Activated T-cell treated with anti-CD3 and anti-CD28 coated beads for 24 hours (primary cell): ENCODE measurements at regions not wholly inside any gene's neighbourhood (a gene's known extent, or its start where the extent isn't known, plus 50 kb on each side); places are given as distances from the start of the nearest gene placed in this dataset.

ENCODE experiments used
- DNase-seq: peaks from one replicate; pipeline ENCODE4 v3.0.0-alpha.2; 2020; ENCODE audit warnings: low read depth

DNA sequence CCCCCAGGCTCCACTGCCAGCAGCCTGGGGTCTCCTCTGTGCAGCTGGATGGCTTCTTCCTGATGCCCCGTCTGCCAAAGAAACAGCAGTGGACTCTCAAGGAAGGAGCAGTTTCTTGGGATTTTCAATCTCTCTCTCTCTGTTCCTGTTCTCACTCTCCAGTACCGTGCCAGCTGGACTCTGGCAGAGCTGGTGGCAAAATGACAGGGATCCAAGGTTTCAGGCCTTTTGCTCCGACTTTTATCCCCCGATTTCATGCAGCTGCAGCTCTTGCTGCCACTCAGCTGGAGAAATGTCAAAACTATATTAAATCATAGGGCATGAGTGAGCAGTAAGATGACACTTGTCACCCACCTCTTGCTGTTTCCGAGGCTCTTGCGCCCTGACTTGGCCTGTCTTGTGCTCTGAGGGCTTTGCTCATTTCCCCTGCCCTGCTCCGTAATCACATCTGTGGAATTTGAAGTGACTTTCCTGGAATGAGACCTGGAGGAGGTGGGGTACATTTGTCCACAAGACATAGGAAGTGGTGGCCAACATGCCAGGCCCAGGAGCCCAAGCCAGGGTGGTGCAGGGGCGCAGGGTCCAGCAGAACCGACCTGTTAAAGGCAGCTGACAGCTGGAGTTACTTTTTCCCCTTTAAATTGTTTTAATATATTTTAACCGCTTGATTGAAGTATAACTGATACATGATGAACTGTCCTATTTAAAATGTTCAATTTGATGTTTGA lies 576.2 kb downstream of the PTPRU start:
- no peak for DNase-seq

DNA sequence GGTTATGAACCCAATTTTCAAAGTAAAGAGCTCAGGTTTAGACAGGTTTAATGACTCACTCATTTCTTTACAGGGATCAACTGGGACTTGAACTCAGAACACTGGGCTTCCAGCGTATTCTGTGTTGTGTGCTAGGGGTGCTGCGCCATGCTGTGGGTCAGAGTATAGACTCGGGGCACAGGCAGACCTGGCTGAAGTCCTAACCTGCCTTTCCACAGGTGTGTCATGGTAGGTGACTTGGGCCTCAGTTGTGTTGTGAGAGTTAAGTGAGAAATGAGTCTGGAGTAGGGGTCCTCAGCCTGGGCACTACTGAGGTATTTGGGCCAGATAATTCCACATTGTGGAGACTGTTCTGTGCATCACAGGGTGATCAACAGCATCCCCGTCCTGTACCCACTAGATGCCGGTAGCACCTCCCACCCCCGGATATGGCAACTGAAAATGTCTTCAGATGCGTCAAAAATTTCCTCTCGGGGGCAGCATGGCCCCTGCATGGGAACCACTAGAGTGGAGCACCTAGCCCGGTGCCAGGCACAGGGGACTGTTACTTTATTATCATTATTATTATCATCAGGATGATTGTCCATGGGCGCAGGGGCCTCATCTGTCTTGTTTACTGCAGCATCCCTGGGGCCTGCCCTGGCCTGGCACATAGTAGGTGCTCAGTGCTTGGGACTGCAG lies 575.5 kb downstream of the PTPRU start:
- DNase-seq: no peak

DNA sequence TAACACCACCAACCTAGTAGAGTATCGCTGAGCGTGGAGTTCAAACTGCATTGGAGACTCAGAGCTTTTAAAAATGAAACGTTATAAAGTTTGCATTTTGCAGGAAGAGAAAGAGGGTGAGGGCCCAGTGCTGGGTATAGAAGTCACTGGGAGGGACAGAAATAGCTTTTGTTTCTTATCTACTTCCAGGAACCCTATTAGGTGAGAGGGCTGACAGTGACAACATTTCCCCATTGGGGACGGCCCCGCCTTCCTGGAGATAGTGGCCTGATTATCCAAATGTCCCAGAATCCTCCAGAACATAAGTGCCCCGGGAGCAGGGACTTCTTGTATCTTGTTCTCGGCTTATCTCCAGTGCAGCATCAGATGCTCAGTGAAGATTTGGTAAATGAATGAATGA lies 574.9 kb downstream of the PTPRU start:
- DNase-seq: no peak

DNA sequence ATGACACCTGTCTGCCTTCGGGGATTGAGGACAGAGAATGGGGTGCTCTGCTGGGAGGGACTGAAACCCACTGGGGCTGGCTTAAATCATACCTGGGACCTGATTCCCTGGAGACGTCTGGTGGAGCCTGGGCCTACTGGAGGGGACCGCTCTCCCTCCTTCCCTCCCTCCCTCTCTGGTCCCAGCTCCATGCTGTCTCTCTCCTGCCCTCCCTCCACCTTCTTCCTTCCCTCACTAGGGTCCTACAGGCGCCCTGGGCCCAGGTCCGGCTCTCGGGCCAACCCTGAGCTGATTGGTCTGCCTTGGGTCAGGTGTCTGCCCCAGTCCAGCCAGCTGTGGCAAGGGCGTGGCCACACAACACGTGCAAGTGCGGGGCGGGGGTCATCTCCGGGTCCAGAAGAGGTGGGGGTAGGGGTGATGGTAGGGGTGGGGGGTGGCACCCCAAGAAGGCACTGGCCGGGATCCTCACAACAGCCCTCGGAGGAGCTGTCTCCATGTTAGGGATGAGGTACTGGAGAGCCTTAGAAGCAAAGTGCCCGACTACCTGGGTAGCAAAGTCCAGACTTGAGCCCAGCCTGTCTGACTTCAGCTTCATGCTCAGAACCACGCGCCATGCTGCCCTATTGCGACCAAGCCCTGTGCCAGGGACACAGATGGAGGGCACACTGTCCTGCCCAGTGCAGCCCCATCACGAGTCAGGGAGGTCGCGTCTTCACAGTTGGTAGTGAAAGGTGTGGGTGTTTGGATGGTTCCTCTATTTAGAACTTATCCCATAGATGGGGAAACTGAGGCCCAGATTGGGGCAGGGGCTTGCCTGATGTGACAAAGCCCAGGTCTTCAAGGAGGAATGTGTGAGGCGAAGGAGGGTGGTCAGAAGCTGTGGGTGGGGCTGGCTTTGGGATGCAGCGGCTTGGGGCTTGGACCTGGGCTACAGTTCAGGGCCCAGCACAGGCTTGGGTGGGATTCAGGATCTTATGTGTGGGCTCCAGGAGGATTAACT lies 574.1 kb downstream of the PTPRU start:
- DNase-seq: no peak

DNA sequence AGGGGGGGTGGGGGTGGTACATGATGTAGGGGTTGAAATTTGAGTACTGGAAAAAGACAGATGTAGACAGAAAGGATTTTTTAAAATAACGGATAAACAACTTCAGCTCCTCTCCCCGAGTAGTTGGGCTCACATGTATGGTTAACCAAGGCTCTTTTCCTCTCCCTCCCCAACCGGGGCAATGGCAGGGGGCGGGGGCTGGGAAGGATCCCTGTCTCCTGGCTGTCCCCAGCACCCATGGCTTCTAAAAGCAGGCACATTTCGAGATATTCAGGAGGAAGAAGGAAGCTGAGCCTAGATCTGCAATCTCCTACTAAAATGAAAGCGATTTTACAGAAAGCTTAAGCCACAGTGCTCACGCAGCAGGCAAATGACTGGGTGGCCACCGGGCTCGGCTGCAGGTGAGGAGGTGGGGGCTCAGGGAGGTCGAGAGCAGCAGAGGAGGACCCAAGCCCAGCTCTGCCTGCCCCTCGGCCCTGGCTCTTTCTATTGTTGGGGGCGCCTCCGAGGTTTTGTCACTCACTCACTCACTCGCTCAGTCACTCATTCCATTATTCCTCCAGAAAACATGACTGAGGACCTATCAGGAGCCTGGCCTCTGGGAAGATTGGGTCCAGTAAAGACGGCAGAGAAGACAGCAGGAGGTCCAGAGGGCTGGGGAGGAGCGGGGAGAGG lies 573.3 kb downstream of the PTPRU start:
- DNase-seq: no peak

DNA sequence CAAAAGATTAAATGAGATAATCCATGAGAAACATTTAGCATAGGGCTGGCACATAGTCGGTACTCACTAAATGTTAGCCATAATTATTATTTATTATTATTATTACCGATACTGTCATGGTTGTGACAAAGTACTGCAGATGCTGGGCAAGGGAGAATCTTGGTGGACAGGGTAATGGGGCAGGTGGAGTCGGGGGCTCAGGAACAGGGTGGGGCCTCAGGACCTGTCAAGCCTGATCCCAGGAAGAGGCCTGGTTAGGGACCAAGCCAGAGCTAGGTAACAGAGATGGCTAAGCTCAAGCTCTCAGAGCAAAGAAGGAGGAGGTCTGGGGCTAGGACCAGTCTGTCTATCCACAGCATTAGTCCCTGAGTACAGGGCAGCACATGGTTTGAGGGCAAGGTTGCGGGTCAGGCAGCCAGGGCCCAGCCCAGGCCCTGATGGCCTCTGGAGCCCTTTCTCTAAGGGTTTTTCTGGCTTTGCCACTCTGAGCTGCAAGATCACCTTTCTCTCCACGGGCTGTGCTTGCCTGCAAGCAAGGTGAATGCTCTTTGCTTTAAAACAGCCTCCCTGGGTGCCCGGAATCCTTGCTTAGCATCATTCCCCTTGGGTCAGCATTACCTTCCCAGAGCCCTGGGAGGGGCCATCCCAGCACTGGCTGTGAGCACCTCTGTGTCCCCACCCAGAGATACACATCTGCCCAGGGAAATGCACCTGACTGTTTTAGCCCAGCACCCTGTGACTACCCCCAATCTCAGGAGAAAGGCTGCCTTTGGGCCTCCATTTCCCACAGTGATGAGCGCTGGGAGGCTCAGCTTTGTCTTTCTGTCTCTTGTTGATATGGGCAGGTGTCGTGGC lies 572.0 kb downstream of the PTPRU start:
- no peak for DNase-seq

DNA sequence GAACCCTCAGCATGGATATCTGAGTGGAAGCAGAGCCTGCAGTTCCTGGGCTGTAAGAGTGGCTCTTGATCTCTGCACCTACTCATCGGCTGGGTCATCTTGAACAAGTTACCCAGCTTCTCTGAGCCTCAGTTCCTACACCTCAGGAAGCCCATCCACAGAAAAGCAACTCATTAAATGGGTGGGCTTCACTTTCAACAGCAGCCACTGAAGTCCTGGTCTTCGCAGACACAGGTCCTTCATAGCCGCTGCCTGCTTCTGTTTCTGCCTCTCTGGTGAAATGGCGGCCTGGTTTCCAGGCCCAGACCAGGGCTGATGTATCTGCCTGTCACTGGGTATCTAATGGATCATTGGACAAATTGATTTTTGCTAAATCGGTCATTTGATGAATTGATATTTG lies 571.4 kb downstream of the PTPRU start:
- no peak for DNase-seq

DNA sequence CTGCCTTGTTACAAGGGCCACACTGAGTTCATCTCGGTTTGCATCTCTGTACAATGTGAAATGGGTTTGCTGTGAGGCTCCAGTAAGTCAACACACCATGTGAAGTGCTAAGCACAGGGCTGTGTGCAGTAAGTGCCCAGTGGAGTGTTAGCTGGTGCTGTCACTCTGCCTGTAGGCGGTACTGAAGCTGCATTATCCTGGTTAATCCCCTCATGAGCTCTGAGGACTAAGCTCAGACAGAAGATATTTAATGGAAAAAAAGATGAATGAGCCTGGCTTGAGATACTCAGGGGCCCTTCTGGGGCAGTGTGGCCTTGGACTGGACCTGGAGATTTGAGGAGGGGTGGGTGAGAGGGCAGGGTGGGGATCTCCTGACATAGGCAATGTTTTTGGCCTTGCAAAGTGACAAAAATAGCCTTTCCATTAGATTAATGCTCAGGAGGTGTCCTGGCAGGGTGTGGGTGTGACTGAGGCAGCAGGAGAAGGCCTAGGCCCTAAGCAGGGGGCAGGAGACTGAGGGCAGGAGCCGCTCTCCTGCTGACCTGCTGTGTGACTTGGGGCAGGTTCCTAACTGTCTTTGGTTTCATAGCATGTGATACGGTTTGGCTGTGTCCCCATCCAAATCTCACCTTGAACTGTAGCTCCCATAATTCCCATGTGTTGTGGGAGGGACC lies 570.5 kb downstream of the PTPRU start:
- DNase-seq: no peak

DNA sequence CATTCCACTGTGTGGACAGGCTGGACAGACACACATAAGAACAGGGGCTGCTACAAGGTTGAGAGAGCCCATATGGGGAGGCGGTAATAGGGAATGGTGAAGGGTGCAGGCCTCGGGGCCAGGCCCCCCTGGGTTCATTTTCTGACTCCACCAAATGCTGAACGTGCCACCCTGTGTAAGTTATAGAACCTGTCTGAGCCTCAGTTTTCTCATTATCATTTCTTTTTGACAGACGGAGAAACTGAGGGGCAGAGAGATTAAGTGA lies 569.5 kb downstream of the PTPRU start:
- no peak for DNase-seq

DNA sequence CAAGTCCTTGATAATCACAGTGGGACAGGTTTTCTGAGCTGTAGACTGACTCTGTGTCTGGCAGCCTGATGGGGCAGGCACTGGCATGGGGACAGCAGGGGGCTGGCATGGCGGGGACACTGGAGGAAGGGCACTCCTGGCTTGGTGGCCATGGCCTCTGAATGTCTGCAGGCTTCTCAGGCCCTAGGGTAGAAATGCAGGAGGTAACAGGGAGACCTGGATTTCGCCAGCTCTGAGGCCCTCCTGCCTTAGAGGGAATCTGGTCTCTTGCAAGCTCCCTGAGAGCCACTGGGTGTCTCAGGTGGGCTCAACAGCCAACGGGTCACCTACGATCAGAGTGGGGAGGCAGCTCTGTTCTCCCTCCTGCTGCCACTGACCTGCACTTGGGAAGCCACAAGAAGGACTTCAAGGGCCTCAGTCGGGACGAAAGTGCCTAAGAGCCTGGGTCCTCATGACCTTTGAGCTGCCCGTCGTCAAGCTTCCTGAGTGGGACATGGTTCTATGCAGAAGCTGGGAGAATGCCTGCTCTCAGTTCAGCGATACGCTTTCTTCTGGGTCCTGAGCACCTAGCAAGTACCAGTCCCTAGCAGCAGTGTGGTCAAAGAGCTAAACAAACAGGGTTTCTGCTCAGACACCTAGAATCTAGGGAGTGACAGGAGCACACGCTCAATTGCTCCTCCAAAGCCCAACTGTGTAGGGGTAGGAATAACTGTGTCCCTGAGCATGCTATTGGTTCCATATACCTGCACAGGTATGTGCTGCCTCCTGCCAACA lies 569.0 kb downstream of the PTPRU start:
- no peak for DNase-seq

DNA sequence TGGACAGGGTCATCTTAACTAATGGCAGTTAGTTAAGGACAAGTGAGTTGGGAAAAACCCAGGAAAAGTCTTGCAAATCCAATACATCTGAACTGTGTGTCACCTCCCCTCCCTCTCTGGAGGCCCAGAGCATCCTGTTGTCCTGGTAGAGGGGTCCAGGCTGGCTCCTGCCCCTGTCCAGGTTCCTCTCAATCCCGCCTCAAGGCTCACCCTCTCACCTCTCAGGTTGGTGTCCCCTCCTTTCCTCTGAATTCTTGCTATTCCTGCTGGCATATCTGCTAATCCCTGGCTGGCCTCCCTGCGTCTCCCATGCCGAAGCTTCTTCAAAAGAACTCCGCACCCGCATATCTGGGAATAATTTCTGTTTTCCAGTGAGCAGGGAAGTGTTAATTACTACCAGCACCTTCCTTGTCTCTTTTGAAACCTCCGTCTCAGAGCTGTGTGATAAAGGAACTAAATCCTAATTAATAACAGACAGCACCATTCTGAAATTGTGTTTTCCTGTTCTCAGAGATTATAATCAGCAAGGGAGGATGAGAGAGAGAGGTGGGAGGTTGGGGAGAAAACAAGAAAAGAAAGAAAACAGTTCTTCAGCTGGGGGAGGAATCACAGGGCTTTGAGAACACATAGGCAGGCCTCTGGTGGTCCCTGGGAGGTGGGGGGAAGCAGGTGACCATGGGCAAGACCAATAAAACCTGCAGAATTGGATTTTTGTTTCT lies 568.0 kb downstream of the PTPRU start:
- DNase-seq: no peak

DNA sequence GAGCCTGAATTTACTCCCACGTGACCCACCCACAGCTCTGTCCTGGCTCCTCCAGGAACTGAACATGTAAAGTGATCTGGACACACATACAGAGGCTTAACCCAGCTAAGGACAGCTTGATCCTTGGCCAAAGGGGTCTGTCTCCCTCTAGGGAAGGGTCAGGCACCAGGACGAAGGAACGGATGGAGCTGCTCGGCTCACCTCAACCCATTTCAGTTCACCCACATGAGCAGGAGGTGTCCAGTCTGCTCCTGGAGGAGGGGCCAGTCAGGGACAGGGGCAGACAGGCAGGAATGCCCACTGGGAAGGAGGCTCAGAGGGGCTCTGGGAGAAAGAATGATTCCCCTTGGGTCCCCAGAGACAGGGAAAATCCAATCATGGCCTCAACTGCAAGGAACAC lies 567.2 kb downstream of the PTPRU start:
- no peak for DNase-seq

DNA sequence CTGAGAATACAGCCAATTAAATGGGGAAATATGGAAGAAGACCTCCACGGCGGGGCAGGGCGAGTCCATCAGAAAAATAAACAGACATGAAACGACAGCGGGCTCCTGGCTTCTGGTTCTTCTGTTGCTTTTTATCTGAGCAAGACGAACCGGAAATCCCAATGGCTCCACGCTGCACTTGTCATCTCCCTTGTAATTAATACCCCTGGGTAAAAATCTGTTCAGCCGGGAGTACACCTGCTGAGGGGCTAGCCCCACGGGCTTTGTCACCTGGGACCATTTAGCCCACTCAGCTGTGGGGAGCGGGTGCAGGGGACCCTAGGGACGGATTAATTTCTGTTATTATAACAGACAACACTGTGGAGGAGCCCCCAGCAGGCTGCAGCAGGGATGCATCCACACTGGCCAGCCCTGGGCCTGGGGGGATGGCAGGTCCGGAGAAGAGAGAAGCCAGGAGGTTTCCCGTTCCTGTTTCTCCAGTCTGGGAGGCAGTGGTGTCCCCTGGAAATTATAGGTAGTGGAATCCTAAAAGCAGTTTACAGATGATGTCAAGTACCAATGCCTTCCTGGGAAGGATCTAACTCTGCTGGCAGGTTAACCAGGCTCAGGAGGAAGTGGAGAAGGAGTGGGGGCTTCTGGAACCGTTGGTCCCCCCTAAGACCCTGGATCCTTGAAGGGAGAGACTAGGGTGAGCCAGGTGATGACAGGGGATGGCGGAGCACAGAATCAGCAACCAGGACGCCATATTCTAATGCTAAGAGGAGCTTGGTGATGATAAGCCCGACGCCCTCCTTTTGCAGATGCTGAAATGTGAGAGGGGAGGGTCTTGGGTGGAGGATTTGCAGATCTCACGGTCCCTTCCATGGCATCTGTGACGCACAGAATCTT lies 566.1 kb downstream of the PTPRU start:
- DNase-seq: no peak

DNA sequence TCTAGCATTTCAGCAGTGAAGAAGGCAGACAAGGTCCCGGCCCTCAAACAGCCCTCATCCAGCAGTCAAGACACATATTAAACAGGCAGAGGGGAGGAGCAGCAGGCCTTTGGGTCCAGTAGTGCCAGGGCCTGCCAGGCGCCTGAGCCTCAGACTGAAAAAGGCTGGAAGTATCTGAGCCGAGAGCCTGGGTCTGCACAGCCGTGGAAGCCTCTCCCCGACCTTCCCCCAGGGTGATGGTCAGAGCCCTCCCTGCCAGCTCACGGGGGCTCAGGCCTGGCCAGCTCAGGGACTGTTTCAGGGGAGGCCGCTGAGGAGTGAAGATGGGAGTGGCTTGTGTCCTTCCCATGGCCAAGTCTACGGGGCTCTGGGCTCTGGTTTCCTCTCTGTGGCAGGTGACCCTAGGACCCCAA lies 565.2 kb downstream of the PTPRU start:
- no peak for DNase-seq

DNA sequence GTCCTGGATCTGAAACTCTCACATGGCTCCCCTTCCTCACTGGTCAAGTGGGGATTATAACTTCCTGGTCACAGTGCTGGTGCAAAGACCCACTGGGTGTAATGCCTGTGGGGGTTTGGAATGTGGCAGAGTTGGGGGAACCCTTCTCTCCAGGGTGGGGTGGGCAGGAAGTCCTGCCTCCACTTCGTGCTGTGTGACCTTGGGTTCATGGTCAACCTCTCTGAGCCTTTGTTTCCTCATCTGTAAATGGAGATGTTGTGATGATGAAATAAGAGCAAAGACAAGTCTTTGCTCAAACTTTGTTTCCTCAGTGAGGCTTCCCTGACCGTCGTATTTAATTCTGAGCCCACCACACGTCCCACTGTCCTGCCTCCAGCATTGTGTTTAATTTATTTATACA lies 564.7 kb downstream of the PTPRU start:
- DNase-seq: no peak

DNA sequence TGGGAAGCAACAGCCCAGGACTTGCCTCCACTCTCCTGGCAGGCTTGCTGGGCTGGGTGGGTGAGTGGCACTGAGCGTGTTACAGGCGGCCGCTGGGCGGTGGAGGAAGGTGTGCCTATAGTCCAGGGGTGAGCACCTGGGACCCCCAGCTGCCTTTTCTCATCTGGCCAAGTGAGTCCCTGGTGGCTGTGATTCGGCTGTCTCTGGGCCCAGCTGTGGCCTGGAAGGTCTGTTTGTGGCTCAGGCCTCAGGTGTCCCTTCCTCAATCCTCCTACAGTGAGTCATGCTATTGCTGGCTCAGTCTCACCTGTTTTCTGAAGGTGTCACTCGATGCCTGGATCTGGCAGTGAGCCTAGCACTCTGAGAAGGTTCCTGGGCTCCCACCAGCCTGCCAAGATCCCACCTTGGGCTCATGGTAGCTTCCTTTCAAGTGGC lies 564.2 kb downstream of the PTPRU start:
- no peak for DNase-seq

DNA sequence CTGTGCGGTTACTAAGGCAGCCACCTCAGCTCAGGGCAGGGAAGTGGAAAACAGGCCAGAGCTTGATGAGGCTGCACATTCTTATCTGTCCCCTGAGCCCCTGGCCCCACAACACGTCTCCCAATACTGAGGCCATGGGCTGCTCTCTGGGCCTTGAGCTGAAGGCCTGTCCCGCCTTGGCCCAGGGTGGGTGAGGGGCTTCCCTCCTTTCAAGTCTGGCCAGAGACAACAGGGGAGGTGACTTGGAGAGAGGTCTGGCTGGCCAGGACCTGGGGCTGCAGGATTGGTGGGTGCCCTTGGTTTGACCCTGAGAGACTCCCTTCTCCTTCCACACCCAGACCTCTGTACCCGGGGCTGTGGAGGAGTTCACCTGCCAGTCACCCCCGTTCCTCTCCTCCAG lies 563.8 kb downstream of the PTPRU start:
- no peak for DNase-seq
